HG03457 (cell line): ENCODE measurements at regions not wholly inside any gene's neighbourhood (a gene's known extent, or its start where the extent isn't known, plus 50 kb on each side); places are given as distances from the start of the nearest gene placed in this dataset.
"Not testable (repeated sequence)": the region's sequence is repeated elsewhere in the genome, so short reads cannot be mapped to it uniquely, and the experiment has no call there.

Source experiments
- ATAC-seq: cut with Tn5 transposase; IDR thresholded peaks from one replicate; pipeline ENCODE4 v1.9.1; 2021; ENCODE audit warnings: moderate number of reproducible peaks; ENCODE audit not compliant: unreplicated experiment

- no peak for ATAC-seq
Measured at GRCh38 chr13:97855570-97856303, 97.7 kb upstream of the IPO5 start.

- ATAC-seq: no peak
Measured at GRCh38 chr13:97856304-97856675, 97.2 kb upstream of the IPO5 start.

- no peak for ATAC-seq
Measured at GRCh38 chr13:97858161-97858560, 95.3 kb upstream of the IPO5 start.

- ATAC-seq: no peak
Measured at GRCh38 chr13:97866346-97866745, 87.1 kb upstream of the IPO5 start.

GRCh38 chr13:97866751-97867150, 86.7 kb upstream of the IPO5 start:
- no peak for ATAC-seq

GRCh38 chr13:97873398-97873797, 80.1 kb upstream of the IPO5 start:
- ATAC-seq: no peak

GRCh38 chr13:97875218-97875617, 78.3 kb upstream of the IPO5 start:
- ATAC-seq: no peak

- no peak for ATAC-seq
Measured at GRCh38 chr13:97875911-97876310, 77.6 kb upstream of the IPO5 start.

GRCh38 chr13:97878431-97879375, 74.8 kb upstream of the IPO5 start:
- ATAC-seq: no peak

GRCh38 chr13:97879646-97880310, 73.7 kb upstream of the IPO5 start:
- no peak for ATAC-seq

- no peak for ATAC-seq
Measured at GRCh38 chr13:97880311-97880675, 73.2 kb upstream of the IPO5 start.

- ATAC-seq: no peak
Measured at GRCh38 chr13:97881556-97881955, 71.9 kb upstream of the IPO5 start.

GRCh38 chr13:97883396-97883795, 70.1 kb upstream of the IPO5 start:
- ATAC-seq: no peak

- no peak for ATAC-seq
Measured at GRCh38 chr13:97884707-97885468, 68.6 kb upstream of the IPO5 start.

GRCh38 chr13:97885641-97886040, 67.8 kb upstream of the IPO5 start:
- no peak for ATAC-seq

GRCh38 chr13:97889803-97890202, 63.7 kb upstream of the IPO5 start:
- no peak for ATAC-seq

GRCh38 chr13:97890573-97890972, 62.9 kb upstream of the IPO5 start:
- ATAC-seq: no peak

GRCh38 chr13:97891964-97892363, 61.5 kb upstream of the IPO5 start:
- ATAC-seq: not testable (repeated sequence)

- ATAC-seq: no peak
Measured at GRCh38 chr13:97892717-97893116, 60.8 kb upstream of the IPO5 start.

- no peak for ATAC-seq
Measured at GRCh38 chr13:97895383-97895782, 58.1 kb upstream of the IPO5 start.

GRCh38 chr13:97896446-97896845, 57.0 kb upstream of the IPO5 start:
- no peak for ATAC-seq
